ENCODE measurements at regions not wholly inside any gene's neighbourhood (a gene's known extent, or its start where the extent isn't known, plus 50 kb on each side); places are given as distances from the start of the nearest gene placed in this dataset.

DNA sequence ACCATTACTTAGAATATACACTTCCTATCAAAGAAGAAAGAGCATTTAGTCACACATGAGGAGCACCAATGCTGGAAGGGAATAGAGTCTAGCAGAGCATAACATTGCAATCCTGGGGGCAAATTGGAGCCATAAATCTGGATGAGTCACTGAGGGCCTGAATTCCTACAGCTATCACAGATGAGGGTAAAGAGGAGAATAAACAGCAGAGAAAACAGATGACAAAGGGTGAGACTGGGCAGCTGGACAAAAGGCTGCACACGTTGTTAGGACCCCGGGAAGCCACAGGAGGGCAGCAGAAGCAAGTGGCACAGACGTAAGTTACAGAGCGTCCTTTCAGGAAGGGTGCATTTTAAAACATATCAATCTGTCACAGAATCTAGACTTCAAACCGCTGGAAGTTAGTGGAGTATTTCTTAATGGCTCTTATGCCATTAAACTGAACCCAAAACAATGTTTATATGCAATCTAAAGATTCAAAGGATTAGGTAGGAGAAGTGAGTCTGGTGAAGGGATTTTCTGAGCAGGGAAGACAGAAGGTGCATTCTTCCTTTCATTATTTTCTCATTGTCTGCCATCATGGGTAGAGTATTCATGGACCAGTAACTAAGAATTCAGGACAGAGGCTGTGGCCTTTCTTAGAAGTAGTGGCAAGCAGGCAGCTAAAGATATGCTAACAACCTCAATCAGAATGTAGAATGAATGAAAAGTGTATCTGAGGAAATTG lies 159.8 kb upstream of the DAAM1 start:
- TF ChIP-seq, protein P1, sequence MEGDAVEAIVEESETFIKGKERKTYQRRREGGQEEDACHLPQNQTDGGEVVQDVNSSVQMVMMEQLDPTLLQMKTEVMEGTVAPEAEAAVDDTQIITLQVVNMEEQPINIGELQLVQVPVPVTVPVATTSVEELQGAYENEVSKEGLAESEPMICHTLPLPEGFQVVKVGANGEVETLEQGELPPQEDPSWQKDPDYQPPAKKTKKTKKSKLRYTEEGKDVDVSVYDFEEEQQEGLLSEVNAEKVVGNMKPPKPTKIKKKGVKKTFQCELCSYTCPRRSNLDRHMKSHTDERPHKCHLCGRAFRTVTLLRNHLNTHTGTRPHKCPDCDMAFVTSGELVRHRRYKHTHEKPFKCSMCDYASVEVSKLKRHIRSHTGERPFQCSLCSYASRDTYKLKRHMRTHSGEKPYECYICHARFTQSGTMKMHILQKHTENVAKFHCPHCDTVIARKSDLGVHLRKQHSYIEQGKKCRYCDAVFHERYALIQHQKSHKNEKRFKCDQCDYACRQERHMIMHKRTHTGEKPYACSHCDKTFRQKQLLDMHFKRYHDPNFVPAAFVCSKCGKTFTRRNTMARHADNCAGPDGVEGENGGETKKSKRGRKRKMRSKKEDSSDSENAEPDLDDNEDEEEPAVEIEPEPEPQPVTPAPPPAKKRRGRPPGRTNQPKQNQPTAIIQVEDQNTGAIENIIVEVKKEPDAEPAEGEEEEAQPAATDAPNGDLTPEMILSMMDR (IDR thresholded peaks at IDR 0.05): peak; percentile 84
- TF ChIP-seq EZH2 (IDR thresholded peaks at IDR 0.05): no peak

Data from neural progenitor cell (in vitro differentiated cells).